ENCODE measurements at regions not wholly inside any gene's neighbourhood (a gene's known extent, or its start where the extent isn't known, plus 50 kb on each side); places are given as distances from the start of the nearest gene placed in this dataset.

- no peak overlapping the region for H3K4me3 ChIP-seq (replicated peaks in 1 of 3; ENCODE audit: insufficient read depth in 1 of 3, low read depth in 2 of 3, low read length in 3 of 3)
- intact Hi-C loops (cut with micrococcal nuclease; ENCODE audit: unreplicated experiment) (no loop called here), in situ Hi-C loops (cut with HindIII; ENCODE audit: extremely low pct_ligation_motif_present, low pct_unique_long_range_greater_than_20kb) (no loop called here)
- H2AFZ ChIP-seq (ENCODE audit: low read length): no peak overlapping the region
- FAIRE-seq (no peak), ATAC-seq (no peak), DNase-seq (ENCODE audit: low spot score) (no peak)
- H3K4me2 ChIP-seq (ENCODE audit: low read depth, low read length): no peak overlapping the region
- BruUV-seq (replicated peaks): no TSS peak
- no peaks in the 10 kb centered on the region for H3K79me2 ChIP-seq (ENCODE audit: insufficient read depth, low read length)
- H3K9me3 ChIP-seq (ENCODE audit: low read length): peaks cover 45% of the 10 kb centered on the region; the same call in 1 of the 2 replicates
- no peak overlapping the region for H3K9ac ChIP-seq (ENCODE audit: insufficient read depth, low read depth, low read length)
- TF ChIP-seq MBNL3 (CRISPR knock-in tag; conservative IDR thresholded peaks at IDR 0.05) (no peak), HOXA5 (CRISPR knock-in tag; IDR thresholded peaks at IDR 0.05) (no peak), TCF12 (IDR thresholded peaks at IDR 0.05) (no peak), TCF12 (CRISPR knock-in tag; IDR thresholded peaks at IDR 0.05) (no peak), ZNF225 (CRISPR knock-in tag; IDR thresholded peaks at IDR 0.05) (no peak), SIX4 (CRISPR knock-in tag; IDR thresholded peaks at IDR 0.05) (no peak), ZNF790 (CRISPR knock-in tag; IDR thresholded peaks at IDR 0.05; ENCODE audit: borderline replicate concordance) (no peak), ZNF674 (CRISPR knock-in tag; IDR thresholded peaks at IDR 0.05; ENCODE audit: low read depth) (no peak), MEIS2 (CRISPR knock-in tag; IDR thresholded peaks at IDR 0.05) (no peak), HDAC6 (IDR thresholded peaks at IDR 0.05; ENCODE audit: low read depth, low read length) (no peak), RNF219 (CRISPR knock-in tag; IDR thresholded peaks at IDR 0.05) (no peak)
- TF ChIP-seq, protein P1, sequence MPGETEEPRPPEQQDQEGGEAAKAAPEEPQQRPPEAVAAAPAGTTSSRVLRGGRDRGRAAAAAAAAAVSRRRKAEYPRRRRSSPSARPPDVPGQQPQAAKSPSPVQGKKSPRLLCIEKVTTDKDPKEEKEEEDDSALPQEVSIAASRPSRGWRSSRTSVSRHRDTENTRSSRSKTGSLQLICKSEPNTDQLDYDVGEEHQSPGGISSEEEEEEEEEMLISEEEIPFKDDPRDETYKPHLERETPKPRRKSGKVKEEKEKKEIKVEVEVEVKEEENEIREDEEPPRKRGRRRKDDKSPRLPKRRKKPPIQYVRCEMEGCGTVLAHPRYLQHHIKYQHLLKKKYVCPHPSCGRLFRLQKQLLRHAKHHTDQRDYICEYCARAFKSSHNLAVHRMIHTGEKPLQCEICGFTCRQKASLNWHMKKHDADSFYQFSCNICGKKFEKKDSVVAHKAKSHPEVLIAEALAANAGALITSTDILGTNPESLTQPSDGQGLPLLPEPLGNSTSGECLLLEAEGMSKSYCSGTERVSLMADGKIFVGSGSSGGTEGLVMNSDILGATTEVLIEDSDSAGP (CRISPR knock-in tag; IDR thresholded peaks at IDR 0.05; ENCODE audit: borderline replicate concordance): no peak
- TF ChIP-seq, protein P2, sequence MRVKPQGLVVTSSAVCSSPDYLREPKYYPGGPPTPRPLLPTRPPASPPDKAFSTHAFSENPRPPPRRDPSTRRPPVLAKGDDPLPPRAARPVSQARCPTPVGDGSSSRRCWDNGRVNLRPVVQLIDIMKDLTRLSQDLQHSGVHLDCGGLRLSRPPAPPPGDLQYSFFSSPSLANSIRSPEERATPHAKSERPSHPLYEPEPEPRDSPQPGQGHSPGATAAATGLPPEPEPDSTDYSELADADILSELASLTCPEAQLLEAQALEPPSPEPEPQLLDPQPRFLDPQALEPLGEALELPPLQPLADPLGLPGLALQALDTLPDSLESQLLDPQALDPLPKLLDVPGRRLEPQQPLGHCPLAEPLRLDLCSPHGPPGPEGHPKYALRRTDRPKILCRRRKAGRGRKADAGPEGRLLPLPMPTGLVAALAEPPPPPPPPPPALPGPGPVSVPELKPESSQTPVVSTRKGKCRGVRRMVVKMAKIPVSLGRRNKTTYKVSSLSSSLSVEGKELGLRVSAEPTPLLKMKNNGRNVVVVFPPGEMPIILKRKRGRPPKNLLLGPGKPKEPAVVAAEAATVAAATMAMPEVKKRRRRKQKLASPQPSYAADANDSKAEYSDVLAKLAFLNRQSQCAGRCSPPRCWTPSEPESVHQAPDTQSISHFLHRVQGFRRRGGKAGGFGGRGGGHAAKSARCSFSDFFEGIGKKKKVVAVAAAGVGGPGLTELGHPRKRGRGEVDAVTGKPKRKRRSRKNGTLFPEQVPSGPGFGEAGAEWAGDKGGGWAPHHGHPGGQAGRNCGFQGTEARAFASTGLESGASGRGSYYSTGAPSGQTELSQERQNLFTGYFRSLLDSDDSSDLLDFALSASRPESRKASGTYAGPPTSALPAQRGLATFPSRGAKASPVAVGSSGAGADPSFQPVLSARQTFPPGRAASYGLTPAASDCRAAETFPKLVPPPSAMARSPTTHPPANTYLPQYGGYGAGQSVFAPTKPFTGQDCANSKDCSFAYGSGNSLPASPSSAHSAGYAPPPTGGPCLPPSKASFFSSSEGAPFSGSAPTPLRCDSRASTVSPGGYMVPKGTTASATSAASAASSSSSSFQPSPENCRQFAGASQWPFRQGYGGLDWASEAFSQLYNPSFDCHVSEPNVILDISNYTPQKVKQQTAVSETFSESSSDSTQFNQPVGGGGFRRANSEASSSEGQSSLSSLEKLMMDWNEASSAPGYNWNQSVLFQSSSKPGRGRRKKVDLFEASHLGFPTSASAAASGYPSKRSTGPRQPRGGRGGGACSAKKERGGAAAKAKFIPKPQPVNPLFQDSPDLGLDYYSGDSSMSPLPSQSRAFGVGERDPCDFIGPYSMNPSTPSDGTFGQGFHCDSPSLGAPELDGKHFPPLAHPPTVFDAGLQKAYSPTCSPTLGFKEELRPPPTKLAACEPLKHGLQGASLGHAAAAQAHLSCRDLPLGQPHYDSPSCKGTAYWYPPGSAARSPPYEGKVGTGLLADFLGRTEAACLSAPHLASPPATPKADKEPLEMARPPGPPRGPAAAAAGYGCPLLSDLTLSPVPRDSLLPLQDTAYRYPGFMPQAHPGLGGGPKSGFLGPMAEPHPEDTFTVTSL (CRISPR knock-in tag; IDR thresholded peaks at IDR 0.05; ENCODE audit: borderline replicate concordance): no peak
- no peaks in the 10 kb centered on the region for H3K4me1 ChIP-seq (ENCODE audit: insufficient read depth, low read length)
- no peak overlapping the region for H3K27ac ChIP-seq (ENCODE audit: extremely low read length, insufficient read depth, low read length)
- CTCF ChIA-PET (ENCODE audit: low intra/inter-chr PET ratio, low total read pairs): no interaction called here
- no peaks in the 10 kb centered on the region for H3K27me3 ChIP-seq (ENCODE audit: control insufficient read depth in 1 of 2, insufficient read depth in 2 of 2, low read length in 2 of 2)
- H4K20me1 ChIP-seq (ENCODE audit: insufficient read depth, low read length): no peaks in the 10 kb centered on the region
- no peaks in the 10 kb centered on the region for H3K36me3 ChIP-seq (replicated peaks in 1 of 2; ENCODE audit: control insufficient read depth in 1 of 2, insufficient read depth in 2 of 2, low read length in 2 of 2)
- POLR2A ChIA-PET: no interaction called here
Measured at GRCh38 chr1:76786222-76786621, 81.1 kb upstream of the ST6GALNAC5 start.

All from HepG2 (cell line).